A673 (cell line): ENCODE measurements at regions not wholly inside any gene's neighbourhood (a gene's known extent, or its start where the extent isn't known, plus 50 kb on each side); places are given as distances from the start of the nearest gene placed in this dataset.

Source experiments
- BruUV-seq: library from RNA; stranded (reverse); fragments of 400-500 nt; replicated peaks from 2 replicates; lab custom pipeline; 2021; lab: Mats Ljungman, UMichigan
- CTCF ChIA-PET: fragments of 300-600 bp; sonication (Branson Sonifier 250); formaldehyde crosslinking; loops from one replicate; lab custom pipeline; 2022; ENCODE audit warnings: antibody characterized with exemption; lab: Charles Lee
- POLR2A ChIA-PET: fragments of 300-600 bp; sonication (Branson Sonifier 250); formaldehyde crosslinking; loops from one replicate; lab custom pipeline; 2022; ENCODE audit warnings: antibody characterized with exemption; ENCODE audit not compliant: low non-redundant PET; lab: Charles Lee
- DNase-seq: peaks from one replicate; pipeline ENCODE4 v3.0.0-alpha.2; 2015; ENCODE audit warnings: low spot score
- H3K27ac ChIP-seq: fragments of 200-600 bp; sonication (generic); 2 replicates; pipeline ENCODE4 v1.5.1; 2016; ENCODE audit warnings: mixed run types, low read depth, mild to moderate bottlenecking, mixed read lengths, antibody characterized with exemption, low read length; ENCODE audit not compliant: poor library complexity, severe bottlenecking
- H3K27me3 ChIP-seq: fragments of 200-600 bp; sonication (generic); replicated peaks from 2 replicates; pipeline ENCODE4 v1.6.1; 2017; ENCODE audit warnings: mixed run types, low read depth, mild to moderate bottlenecking, mixed read lengths, antibody characterized with exemption, low read length; ENCODE audit not compliant: insufficient read depth, poor library complexity
- H3K36me3 ChIP-seq: fragments of 200-600 bp; sonication (generic); 2 replicates; pipeline ENCODE4 v1.6.1; 2016; ENCODE audit warnings: mixed run types, mild to moderate bottlenecking, mixed read lengths, antibody characterized with exemption, low read length; ENCODE audit not compliant: insufficient read depth, poor library complexity, severe bottlenecking
- H3K4me1 ChIP-seq: fragments of 200-600 bp; sonication (generic); 2 replicates; pipeline ENCODE4 v1.6.1; 2017; ENCODE audit warnings: mixed run types, mild to moderate bottlenecking, mixed read lengths, antibody characterized with exemption, low read length; ENCODE audit not compliant: insufficient read depth, poor library complexity, severe bottlenecking
- H3K4me3 ChIP-seq: fragments of 200-600 bp; sonication (generic); 2 replicates; pipeline ENCODE4 v1.5.1; 2016; ENCODE audit warnings: low read depth, mixed run types, mild to moderate bottlenecking, mixed read lengths, low read length; ENCODE audit not compliant: poor library complexity, severe bottlenecking
- H3K9me3 ChIP-seq: fragments of 200-600 bp; sonication (generic); 2 replicates; pipeline ENCODE4 v1.6.1; 2016; ENCODE audit warnings: mixed run types, low read depth, mild to moderate bottlenecking, mixed read lengths, antibody characterized with exemption, low read length; ENCODE audit not compliant: poor library complexity, severe bottlenecking
- CTCF ChIP-seq: fragments of 300-800, 200-600 bp; sonication (generic); conservative IDR thresholded peaks from 2 replicates; pipeline ENCODE4 v1.5.1; 2017; ENCODE audit warnings: low read depth, mild to moderate bottlenecking, antibody characterized with exemption, low read length, moderate library complexity, mixed read lengths
- EZH2 ChIP-seq: fragments of 200-600 bp; sonication (generic); IDR thresholded peaks from 2 replicates; pipeline ENCODE4 v1.6.1; 2017; ENCODE audit warnings: borderline replicate concordance, low read depth, mild to moderate bottlenecking, mixed read lengths, antibody characterized with exemption, low read length; ENCODE audit not compliant: poor library complexity, severe bottlenecking
- intact Hi-C: fragments of 100-400 bp; cut with micrococcal nuclease; formaldehyde crosslinking; loops from one replicate; pipeline ENCODE4 v1.10.0; 2022; ENCODE audit not compliant: unreplicated experiment

GRCh38 chr17:74042744-74043486, 160.6 kb upstream of the RPL38 start:
- no peak overlapping the region for H3K4me3 ChIP-seq
- peak; percentile 54 for DNase-seq
- H3K4me1 ChIP-seq = no peaks in the 10 kb centered on the region
- H3K36me3 ChIP-seq = no peaks in the 10 kb centered on the region
- no peak overlapping the region for H3K27ac ChIP-seq
- no TSS peak for BruUV-seq
- TF ChIP-seq EZH2 = no peak
- no peak for TF ChIP-seq CTCF
- ChIA-PET POLR2A (no interaction called here), CTCF (no interaction called here)
- H3K9me3 ChIP-seq = no peaks in the 10 kb centered on the region
- H3K27me3 ChIP-seq = no peaks in the 10 kb centered on the region
- intact Hi-C loops = no loop called here

GRCh38 chr17:74043976-74044375, 159.5 kb upstream of the RPL38 start:
- H3K36me3 ChIP-seq = no peaks in the 10 kb centered on the region
- no TSS peak for BruUV-seq
- ChIA-PET CTCF (no interaction called here), POLR2A (no interaction called here)
- TF ChIP-seq EZH2 (no peak), CTCF (no peak)
- no peak for DNase-seq
- no peaks in the 10 kb centered on the region for H3K9me3 ChIP-seq
- intact Hi-C loops = no loop called here
- no peak overlapping the region for H3K4me3 ChIP-seq
- H3K27me3 ChIP-seq = no peaks in the 10 kb centered on the region
- no peaks in the 10 kb centered on the region for H3K4me1 ChIP-seq
- H3K27ac ChIP-seq = no peak overlapping the region

GRCh38 chr17:74045608-74046280, 157.7 kb upstream of the RPL38 start:
- no TSS peak for BruUV-seq
- no peak overlapping the region for H3K27ac ChIP-seq
- H3K27me3 ChIP-seq = peaks cover 6% of the 10 kb centered on the region
- H3K4me3 ChIP-seq = no peak overlapping the region
- no peaks in the 10 kb centered on the region for H3K4me1 ChIP-seq
- DNase-seq = no peak
- CTCF ChIA-PET = no interaction called here
- intact Hi-C loops = no loop called here
- POLR2A ChIA-PET = no interaction called here
- no peaks in the 10 kb centered on the region for H3K36me3 ChIP-seq
- H3K9me3 ChIP-seq = no peaks in the 10 kb centered on the region
- no peak for TF ChIP-seq CTCF
- no peak for TF ChIP-seq EZH2
